CD14-positive monocyte (primary cell): ENCODE measurements at regions not wholly inside any gene's neighbourhood (a gene's known extent, or its start where the extent isn't known, plus 50 kb on each side); places are given as distances from the start of the nearest gene placed in this dataset.

Experiments used
- DNase-seq, 3 donors: peaks; one replicate each; pipeline ENCODE4 v3.0.0-alpha.2; 2011 to 2022
- H2AFZ ChIP-seq: 2 replicates; pipeline ENCODE4 v1.6.0; 2012; ENCODE audit warnings: mild to moderate bottlenecking, low read depth, low read length, inconsistent platforms; ENCODE audit not compliant: insufficient read depth, poor library complexity, severe bottlenecking
- H3K27ac ChIP-seq, 2 donors: 1 replicate in 1 of 2; 2 replicates in 1 of 2; pipeline ENCODE4 v1.5.1; 2012 to 2013; ENCODE audit warnings: low read length in 2 of 2, control low read depth in 1 of 2, inconsistent platforms in 1 of 2, low read depth in 1 of 2, mild to moderate bottlenecking in 1 of 2
- H3K27me3 ChIP-seq, 2 donors: one replicate each; pipeline versions ENCODE4 v1.6.0 to v1.6.1; 2011 to 2013; ENCODE audit warnings: low read length in 2 of 2; ENCODE audit not compliant: control insufficient read depth in 2 of 2, insufficient read depth in 2 of 2
- H3K36me3 ChIP-seq, 2 donors: replicated peaks in 1 of 2; 1 replicate in 1 of 2; 2 replicates in 1 of 2; pipeline versions ENCODE4 v1.5.1 to v1.6.1; 2012 to 2013; ENCODE audit warnings: low read length in 2 of 2, control low read depth in 1 of 2, inconsistent platforms in 1 of 2, mild to moderate bottlenecking in 1 of 2; ENCODE audit not compliant: insufficient read depth in 2 of 2, control insufficient read depth in 1 of 2
- H3K4me1 ChIP-seq, 2 donors: 1 replicate in 1 of 2; 2 replicates in 1 of 2; pipeline versions ENCODE4 v1.5.1 to v1.6.1; 2012 to 2013; ENCODE audit warnings: low read length in 2 of 2, control low read depth in 1 of 2, inconsistent platforms in 1 of 2, mild to moderate bottlenecking in 1 of 2, moderate library complexity in 1 of 2; ENCODE audit not compliant: insufficient read depth in 2 of 2, control insufficient read depth in 1 of 2
- H3K4me2 ChIP-seq: replicated peaks from 2 replicates; pipeline ENCODE3; 2012; ENCODE audit warnings: low read length, moderate library complexity, mild to moderate bottlenecking; ENCODE audit not compliant: poor library complexity, severe bottlenecking; ENCODE audit errors: extremely low read depth
- H3K4me3 ChIP-seq, 3 experiments: fragments of 200-600 bp in 1 of 3; sonication (generic) in 1 of 3; replicated peaks in 1 of 3; 1 replicate in 2 of 3; 2 replicates in 1 of 3; pipeline ENCODE4 v1.5.1; 2011 to 2013; ENCODE audit warnings: low read length in 3 of 3, mild to moderate bottlenecking in 3 of 3, control low read depth in 2 of 3, low read depth in 2 of 3, inconsistent platforms in 1 of 3, moderate library complexity in 1 of 3
- H3K79me2 ChIP-seq: 2 replicates; pipeline ENCODE4 v1.6.0; 2012; ENCODE audit warnings: mild to moderate bottlenecking, control low read depth, inconsistent platforms, low read length, moderate library complexity; ENCODE audit not compliant: insufficient read depth
- H3K9ac ChIP-seq: 2 replicates; pipeline ENCODE4 v1.6.0; 2017; ENCODE audit warnings: low read length, mild to moderate bottlenecking; ENCODE audit not compliant: insufficient read depth, poor library complexity, severe bottlenecking
- H3K9me3 ChIP-seq, 2 donors: replicated peaks in 1 of 2; 1 replicate in 1 of 2; 2 replicates in 1 of 2; pipeline versions ENCODE4 v1.5.1 to v1.6.1; 2012 to 2013; ENCODE audit warnings: low read length in 2 of 2, control low read depth in 1 of 2; ENCODE audit not compliant: control insufficient read depth in 1 of 2, insufficient read depth in 1 of 2
- H4K20me1 ChIP-seq: 2 replicates; pipeline ENCODE4 v1.6.0; 2012; ENCODE audit warnings: mild to moderate bottlenecking, low read length, control low read depth, moderate library complexity; ENCODE audit not compliant: insufficient read depth
- H3K27ac Mint-ChIP-seq, 7 donors: one replicate each; pipeline ENCODE4 v1.8.0; 2020; ENCODE audit warnings: mild to moderate bottlenecking in 7 of 7, mixed read lengths in 7 of 7, moderate library complexity in 6 of 7, inconsistent platforms in 2 of 7
- H3K27me3 Mint-ChIP-seq, 3 donors: one replicate each; pipeline ENCODE4 v1.8.0; 2021 to 2022; ENCODE audit warnings: low read depth in 3 of 3, mild to moderate bottlenecking in 3 of 3, mixed read lengths in 3 of 3, moderate library complexity in 3 of 3, inconsistent platforms in 1 of 3
- H3K36me3 Mint-ChIP-seq, 2 donors: one replicate each; pipeline ENCODE4 v1.8.0; 2020; ENCODE audit warnings: mixed read lengths in 2 of 2, inconsistent platforms in 1 of 2, mild to moderate bottlenecking in 1 of 2
- H3K4me1 Mint-ChIP-seq: one replicate; pipeline ENCODE4 v1.8.0; 2020; ENCODE audit warnings: mild to moderate bottlenecking, mixed read lengths
- H3K4me3 Mint-ChIP-seq, 2 donors: one replicate each; pipeline ENCODE4 v1.8.0; 2020; ENCODE audit warnings: mild to moderate bottlenecking in 2 of 2, mixed read lengths in 2 of 2, moderate library complexity in 1 of 2
- H3K9me3 Mint-ChIP-seq, 7 donors: one replicate each; pipeline ENCODE4 v1.8.0; 2020 to 2022; ENCODE audit warnings: mixed read lengths in 7 of 7, mild to moderate bottlenecking in 6 of 7, moderate library complexity in 6 of 7, inconsistent platforms in 2 of 7
- CTCF ChIP-seq: fragments of 200-600 bp; IDR thresholded peaks from one replicate; pipeline ENCODE4 v1.8.0; 2022; ENCODE audit warnings: antibody characterized with exemption, mild to moderate bottlenecking
- WGBS: methylation state at CpG from one replicate; pipeline ENCODE4 v1.1.5; 2013; ENCODE audit warnings: missing lambda C conversion rate; ENCODE audit not compliant: insufficient coverage; 5-methylcytosine and 5-hydroxymethylcytosine counted together
- intact Hi-C, 2 donors: fragments of 100-400 bp; cut with micrococcal nuclease; formaldehyde crosslinking; loops; one replicate each; pipeline versions ENCODE4 v1.15.0 to v1.15.1; 2023

DNA sequence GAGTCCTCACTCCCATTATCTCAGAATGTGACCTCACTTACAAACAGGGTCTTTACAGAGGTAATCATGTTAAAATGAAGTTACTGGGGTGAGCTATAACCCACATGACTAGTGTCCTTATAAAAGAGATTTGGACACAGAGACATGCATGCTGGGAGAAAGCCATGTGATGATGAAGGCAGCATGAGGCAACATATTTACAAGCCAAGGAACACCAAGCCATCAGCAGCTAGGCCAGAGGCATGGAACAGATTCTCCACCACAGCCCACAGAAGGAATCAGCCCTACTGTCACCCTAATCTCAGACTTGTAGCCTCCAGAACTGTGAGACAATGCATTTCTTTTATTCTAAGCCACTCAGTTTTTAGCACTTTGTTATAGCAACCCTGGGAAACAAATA lies 171.9 kb downstream of the EN1 start:
- no peak for TF ChIP-seq CTCF

GRCh38 chr2:118672571-118673158 lies 174.8 kb downstream of the EN1 start:
- no peaks in the 10 kb centered on the region for H3K79me2 ChIP-seq
- no peaks in the 10 kb centered on the region for H3K36me3 Mint-ChIP-seq
- H3K4me3 ChIP-seq: no peak overlapping the region
- no peaks in the 10 kb centered on the region for H3K27me3 ChIP-seq
- intact Hi-C loops: no loop called here
- peaks cover 0 to 2% (median 1%) of the 10 kb centered on the region in 3 donors for H3K27me3 Mint-ChIP-seq
- no peak overlapping the region for H2AFZ ChIP-seq
- DNase-seq: no peak
- no peak for TF ChIP-seq CTCF
- no peaks in the 10 kb centered on the region for H3K4me1 Mint-ChIP-seq
- no peaks in the 10 kb centered on the region for H4K20me1 ChIP-seq
- WGBS: no CpG with 5 or more reads among the region's 3 CpGs
- no peaks in the 10 kb centered on the region for H3K36me3 ChIP-seq
- no peaks in the 10 kb centered on the region for H3K9me3 ChIP-seq
- no peak overlapping the region for H3K27ac ChIP-seq
- H3K4me3 Mint-ChIP-seq: no peak overlapping the region
- peaks cover 0 to 6% (median 0%) of the 10 kb centered on the region in 7 donors for H3K9me3 Mint-ChIP-seq
- H3K27ac Mint-ChIP-seq: no peak overlapping the region
- no peaks in the 10 kb centered on the region for H3K4me1 ChIP-seq
- H3K9ac ChIP-seq: no peak overlapping the region
- H3K4me2 ChIP-seq: no peak overlapping the region

More for the DNA sequence above, 171.9 kb downstream of the EN1 start:
- no peaks in the 10 kb centered on the region for H3K36me3 ChIP-seq
- Mint-ChIP-seq H3K27ac (no peak overlapping the region), H3K9me3 (peaks cover 0 to 6% (median 0%) of the 10 kb centered on the region in 7 donors), H3K4me3 (no peak overlapping the region), H3K4me1 (no peaks in the 10 kb centered on the region), H3K27me3 (peaks cover 2 to 3% (median 2%) of the 10 kb centered on the region in 3 donors), H3K36me3 (no peaks in the 10 kb centered on the region)
- no peak for DNase-seq
- no peak overlapping the region for H3K9ac ChIP-seq
- H2AFZ ChIP-seq: no peak overlapping the region
- no peaks in the 10 kb centered on the region for H3K9me3 ChIP-seq
- H3K4me2 ChIP-seq: no peak overlapping the region
- no peaks in the 10 kb centered on the region for H3K27me3 ChIP-seq
- no peaks in the 10 kb centered on the region for H3K79me2 ChIP-seq
- no peaks in the 10 kb centered on the region for H4K20me1 ChIP-seq
- H3K27ac ChIP-seq: no peak overlapping the region
- no peaks in the 10 kb centered on the region for H3K4me1 ChIP-seq
- no peak overlapping the region for H3K4me3 ChIP-seq
- intact Hi-C loops: no loop called here
